ENCODE measurements at regions not wholly inside any gene's neighbourhood (a gene's known extent, or its start where the extent isn't known, plus 50 kb on each side); places are given as distances from the start of the nearest gene placed in this dataset.

DNA sequence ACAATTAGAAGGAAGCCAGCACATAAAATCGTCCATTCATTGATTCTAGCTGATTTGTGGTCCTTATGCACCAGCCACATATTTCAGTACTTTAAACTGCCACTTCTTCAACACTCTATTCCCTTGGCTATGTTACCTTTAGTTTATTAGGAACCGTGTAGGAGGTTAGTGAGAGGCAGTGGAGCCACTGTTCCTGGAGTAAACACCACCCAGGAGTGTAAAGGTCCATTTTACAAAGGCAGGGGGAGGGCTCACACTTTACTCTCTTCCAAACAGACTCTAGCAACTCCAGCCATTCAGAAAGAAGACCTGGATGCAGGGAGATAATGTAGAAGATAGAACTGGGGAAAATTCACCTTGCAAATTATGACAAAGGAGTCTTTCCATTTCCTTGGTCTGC is 170.2 kb upstream of the RPS23 start:
- Histone ChIP-seq H3K36me3 (ENCODE audit: control insufficient read depth in 4 of 4, insufficient read depth in 3 of 4, low read depth in 1 of 4, low read length in 3 of 4) (no peaks in the 10 kb centered on the region), H3K4me3 (ENCODE audit: low read depth in 1 of 3, low read length in 3 of 3) (no peak overlapping the region), H3K27me3 (ENCODE audit: control insufficient read depth in 4 of 4, insufficient read depth in 4 of 4, low read length in 3 of 4) (no peaks in the 10 kb centered on the region), H3K27ac (ENCODE audit: low read depth in 1 of 2, low read length in 2 of 2) (no peak overlapping the region), H3K9me3 (ENCODE audit: control insufficient read depth in 4 of 4, low read length in 3 of 4) (no peaks in the 10 kb centered on the region), H3K4me1 (ENCODE audit: control insufficient read depth in 4 of 4, insufficient read depth in 4 of 4, low read length in 3 of 4) (no peaks in the 10 kb centered on the region), H3K9ac (ENCODE audit: low read depth in 1 of 2, low read length in 2 of 2) (no peak overlapping the region)
- no peak for TF ChIP-seq FOXA1 (IDR thresholded peaks at IDR 0.05)
- no peak for TF ChIP-seq TAF1 (conservative IDR thresholded peaks at IDR 0.05)
- TF ChIP-seq, protein P1, sequence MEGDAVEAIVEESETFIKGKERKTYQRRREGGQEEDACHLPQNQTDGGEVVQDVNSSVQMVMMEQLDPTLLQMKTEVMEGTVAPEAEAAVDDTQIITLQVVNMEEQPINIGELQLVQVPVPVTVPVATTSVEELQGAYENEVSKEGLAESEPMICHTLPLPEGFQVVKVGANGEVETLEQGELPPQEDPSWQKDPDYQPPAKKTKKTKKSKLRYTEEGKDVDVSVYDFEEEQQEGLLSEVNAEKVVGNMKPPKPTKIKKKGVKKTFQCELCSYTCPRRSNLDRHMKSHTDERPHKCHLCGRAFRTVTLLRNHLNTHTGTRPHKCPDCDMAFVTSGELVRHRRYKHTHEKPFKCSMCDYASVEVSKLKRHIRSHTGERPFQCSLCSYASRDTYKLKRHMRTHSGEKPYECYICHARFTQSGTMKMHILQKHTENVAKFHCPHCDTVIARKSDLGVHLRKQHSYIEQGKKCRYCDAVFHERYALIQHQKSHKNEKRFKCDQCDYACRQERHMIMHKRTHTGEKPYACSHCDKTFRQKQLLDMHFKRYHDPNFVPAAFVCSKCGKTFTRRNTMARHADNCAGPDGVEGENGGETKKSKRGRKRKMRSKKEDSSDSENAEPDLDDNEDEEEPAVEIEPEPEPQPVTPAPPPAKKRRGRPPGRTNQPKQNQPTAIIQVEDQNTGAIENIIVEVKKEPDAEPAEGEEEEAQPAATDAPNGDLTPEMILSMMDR (IDR thresholded peaks at IDR 0.05; ENCODE audit: low read depth, low read length, missing input control): no peak
- TF ChIP-seq HNF4A (conservative IDR thresholded peaks at IDR 0.05): no peak
- TF ChIP-seq YY1 (IDR thresholded peaks at IDR 0.05): no peak
- TF ChIP-seq GABPA (IDR thresholded peaks at IDR 0.05 in 1 of 2, conservative IDR thresholded peaks at IDR 0.05 in 1 of 2): no peak
- TF ChIP-seq FOXA2 (IDR thresholded peaks at IDR 0.05): no peak
- no peak for TF ChIP-seq JUND (IDR thresholded peaks at IDR 0.05)
- TF ChIP-seq HNF4G (IDR thresholded peaks at IDR 0.05): no peak
- no peak for TF ChIP-seq EGR1 (IDR thresholded peaks at IDR 0.05; ENCODE audit: low read depth in 2 of 2)
- TF ChIP-seq, protein P2, sequence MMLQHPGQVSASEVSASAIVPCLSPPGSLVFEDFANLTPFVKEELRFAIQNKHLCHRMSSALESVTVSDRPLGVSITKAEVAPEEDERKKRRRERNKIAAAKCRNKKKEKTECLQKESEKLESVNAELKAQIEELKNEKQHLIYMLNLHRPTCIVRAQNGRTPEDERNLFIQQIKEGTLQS (IDR thresholded peaks at IDR 0.05): no peak
- no peak for TF ChIP-seq RAD21 (IDR thresholded peaks at IDR 0.05)
- TF ChIP-seq, protein P3, sequence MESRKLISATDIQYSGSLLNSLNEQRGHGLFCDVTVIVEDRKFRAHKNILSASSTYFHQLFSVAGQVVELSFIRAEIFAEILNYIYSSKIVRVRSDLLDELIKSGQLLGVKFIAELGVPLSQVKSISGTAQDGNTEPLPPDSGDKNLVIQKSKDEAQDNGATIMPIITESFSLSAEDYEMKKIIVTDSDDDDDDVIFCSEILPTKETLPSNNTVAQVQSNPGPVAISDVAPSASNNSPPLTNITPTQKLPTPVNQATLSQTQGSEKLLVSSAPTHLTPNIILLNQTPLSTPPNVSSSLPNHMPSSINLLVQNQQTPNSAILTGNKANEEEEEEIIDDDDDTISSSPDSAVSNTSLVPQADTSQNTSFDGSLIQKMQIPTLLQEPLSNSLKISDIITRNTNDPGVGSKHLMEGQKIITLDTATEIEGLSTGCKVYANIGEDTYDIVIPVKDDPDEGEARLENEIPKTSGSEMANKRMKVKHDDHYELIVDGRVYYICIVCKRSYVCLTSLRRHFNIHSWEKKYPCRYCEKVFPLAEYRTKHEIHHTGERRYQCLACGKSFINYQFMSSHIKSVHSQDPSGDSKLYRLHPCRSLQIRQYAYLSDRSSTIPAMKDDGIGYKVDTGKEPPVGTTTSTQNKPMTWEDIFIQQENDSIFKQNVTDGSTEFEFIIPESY (IDR thresholded peaks at IDR 0.05): no peak
- TF ChIP-seq, protein P4, sequence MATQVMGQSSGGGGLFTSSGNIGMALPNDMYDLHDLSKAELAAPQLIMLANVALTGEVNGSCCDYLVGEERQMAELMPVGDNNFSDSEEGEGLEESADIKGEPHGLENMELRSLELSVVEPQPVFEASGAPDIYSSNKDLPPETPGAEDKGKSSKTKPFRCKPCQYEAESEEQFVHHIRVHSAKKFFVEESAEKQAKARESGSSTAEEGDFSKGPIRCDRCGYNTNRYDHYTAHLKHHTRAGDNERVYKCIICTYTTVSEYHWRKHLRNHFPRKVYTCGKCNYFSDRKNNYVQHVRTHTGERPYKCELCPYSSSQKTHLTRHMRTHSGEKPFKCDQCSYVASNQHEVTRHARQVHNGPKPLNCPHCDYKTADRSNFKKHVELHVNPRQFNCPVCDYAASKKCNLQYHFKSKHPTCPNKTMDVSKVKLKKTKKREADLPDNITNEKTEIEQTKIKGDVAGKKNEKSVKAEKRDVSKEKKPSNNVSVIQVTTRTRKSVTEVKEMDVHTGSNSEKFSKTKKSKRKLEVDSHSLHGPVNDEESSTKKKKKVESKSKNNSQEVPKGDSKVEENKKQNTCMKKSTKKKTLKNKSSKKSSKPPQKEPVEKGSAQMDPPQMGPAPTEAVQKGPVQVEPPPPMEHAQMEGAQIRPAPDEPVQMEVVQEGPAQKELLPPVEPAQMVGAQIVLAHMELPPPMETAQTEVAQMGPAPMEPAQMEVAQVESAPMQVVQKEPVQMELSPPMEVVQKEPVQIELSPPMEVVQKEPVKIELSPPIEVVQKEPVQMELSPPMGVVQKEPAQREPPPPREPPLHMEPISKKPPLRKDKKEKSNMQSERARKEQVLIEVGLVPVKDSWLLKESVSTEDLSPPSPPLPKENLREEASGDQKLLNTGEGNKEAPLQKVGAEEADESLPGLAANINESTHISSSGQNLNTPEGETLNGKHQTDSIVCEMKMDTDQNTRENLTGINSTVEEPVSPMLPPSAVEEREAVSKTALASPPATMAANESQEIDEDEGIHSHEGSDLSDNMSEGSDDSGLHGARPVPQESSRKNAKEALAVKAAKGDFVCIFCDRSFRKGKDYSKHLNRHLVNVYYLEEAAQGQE (IDR thresholded peaks at IDR 0.05): no peak
- TF ChIP-seq SP1 (IDR thresholded peaks at IDR 0.05): no peak
- TF ChIP-seq NR2F2 (IDR thresholded peaks at IDR 0.05): no peak
- TF ChIP-seq, protein P5, sequence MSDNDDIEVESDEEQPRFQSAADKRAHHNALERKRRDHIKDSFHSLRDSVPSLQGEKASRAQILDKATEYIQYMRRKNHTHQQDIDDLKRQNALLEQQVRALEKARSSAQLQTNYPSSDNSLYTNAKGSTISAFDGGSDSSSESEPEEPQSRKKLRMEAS (IDR thresholded peaks at IDR 0.05): no peak
- no peak for TF ChIP-seq RXRA (IDR thresholded peaks at IDR 0.05)
- DNase-seq (ENCODE audit: low spot score): no peak
- 37% methylated on average over 2 of the region's 2 CpGs for WGBS
